Activated T-cell treated with anti-CD3 and anti-CD28 coated beads, Interleukin-2, amount 50 U/mL, for 48 hours (primary cell): ENCODE measurements at regions not wholly inside any gene's neighbourhood (a gene's known extent, or its start where the extent isn't known, plus 50 kb on each side); places are given as distances from the start of the nearest gene placed in this dataset.
"Not testable (repeated sequence)": the region's sequence is repeated elsewhere in the genome, so short reads cannot be mapped to it uniquely, and the experiment has no call there.

Source experiments
- DNase-seq, 2 experiments: peaks; one replicate each; pipeline ENCODE4 v3.0.0-alpha.2; 2020

DNA sequence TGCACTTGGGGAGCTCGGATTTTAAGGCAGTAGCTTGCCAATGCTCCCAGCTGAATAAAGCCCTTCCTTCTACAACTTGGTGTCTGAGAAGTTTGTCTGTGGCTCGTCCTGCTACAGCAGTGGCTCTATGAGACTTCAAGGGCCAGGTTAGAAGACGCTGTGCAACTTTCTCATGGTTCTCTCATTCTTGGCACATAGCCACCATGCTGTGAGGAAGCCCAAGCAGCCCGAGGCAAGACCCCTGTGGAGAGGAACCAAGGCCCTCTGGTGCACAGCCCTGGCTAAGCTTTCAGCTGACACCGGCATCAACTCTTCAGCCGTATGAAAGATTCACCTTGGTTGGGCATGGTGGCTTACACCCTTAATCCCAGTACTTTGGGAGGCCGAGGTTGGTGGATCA is 116.9 kb upstream of the EEF2KMT start:
- DNase-seq: no peak

DNA sequence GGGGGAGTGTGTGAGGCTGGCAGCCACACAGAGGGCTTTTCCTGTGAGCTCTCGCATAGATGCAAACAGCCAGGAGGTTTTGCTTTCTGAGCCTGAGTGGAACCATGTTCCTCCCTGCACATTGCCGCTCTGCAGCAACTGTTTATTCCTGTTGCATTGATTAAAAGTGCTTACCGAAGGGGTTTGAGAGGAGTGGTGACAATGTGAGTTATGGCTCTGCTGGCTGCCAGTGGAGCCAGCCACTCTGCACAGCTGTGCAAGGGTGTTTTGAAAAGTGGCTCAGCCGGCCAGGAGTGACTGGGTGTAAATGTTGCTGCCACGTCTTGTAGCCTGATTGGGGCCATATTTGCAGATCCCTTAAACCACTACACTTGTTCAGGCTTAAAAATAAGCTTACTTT is 114.9 kb upstream of the EEF2KMT start:
- DNase-seq: not testable (repeated sequence)

DNA sequence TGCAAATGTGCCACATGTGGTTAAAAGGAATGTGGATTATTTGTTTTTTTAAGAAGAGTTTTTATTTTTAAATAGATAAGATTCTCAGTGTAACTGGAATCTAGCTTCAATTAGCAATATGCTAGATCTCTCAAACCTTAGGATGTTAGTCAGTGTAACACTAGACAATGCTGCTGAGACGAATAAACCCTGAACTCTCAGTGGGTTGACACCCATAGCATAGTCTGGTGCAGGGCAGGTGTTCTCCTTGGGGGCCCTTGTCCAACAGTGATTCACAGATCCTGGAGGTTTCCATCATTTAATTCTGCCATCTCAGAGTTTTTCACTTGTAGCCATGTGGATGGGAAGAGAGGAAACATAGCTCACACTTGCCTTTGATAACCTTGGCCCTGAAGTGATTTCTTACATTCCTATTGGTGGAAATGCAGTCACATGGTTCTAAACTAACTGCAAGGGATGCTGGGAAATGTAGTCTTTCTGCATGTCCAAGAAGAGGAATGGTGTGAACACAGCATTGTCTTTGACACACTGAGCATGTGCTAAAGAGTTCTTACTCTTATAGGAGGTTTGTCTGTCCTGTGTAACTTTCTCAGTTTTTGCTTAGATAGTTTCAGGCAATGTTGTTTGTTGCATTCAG is 110.4 kb upstream of the EEF2KMT start:
- not testable (repeated sequence) for DNase-seq

GRCh38 chr16:5207001-5207523 is 109.5 kb upstream of the EEF2KMT start:
- DNase-seq: no peak

DNA sequence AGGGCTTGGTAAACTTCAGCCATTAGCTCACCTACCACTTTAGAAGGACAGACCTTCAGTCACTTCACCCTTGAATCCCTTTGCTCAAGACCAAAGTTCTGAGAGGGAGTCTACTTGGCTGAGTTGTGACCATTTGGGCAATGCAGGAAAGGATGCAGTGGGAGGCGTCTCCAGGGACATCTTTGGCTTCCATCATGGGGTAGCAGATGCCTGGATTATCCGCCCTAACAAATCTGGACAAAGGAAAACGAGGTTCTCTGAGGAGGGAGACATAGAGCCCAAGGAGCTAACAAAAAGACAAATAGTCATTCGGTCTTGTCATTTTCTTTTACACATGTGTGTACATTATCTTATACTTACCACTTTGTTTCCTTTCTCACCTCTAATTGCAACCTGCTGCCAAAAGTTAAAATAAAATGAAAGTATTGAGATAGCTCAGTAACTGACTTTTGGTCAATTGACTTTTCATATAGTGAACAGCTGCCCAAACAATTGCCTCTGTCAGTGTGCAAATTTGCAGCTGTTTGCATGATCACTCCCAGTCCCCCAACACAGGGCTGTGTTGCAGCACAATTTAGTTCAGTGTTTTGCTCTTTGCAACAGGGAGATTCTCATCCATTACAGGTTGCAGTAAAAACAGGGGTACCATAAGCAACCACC is 108.9 kb upstream of the EEF2KMT start:
- no peak for DNase-seq

- no peak for DNase-seq
These were observed 107.9 kb upstream of the EEF2KMT start for GRCh38 chr16:5205361-5206040.

DNA sequence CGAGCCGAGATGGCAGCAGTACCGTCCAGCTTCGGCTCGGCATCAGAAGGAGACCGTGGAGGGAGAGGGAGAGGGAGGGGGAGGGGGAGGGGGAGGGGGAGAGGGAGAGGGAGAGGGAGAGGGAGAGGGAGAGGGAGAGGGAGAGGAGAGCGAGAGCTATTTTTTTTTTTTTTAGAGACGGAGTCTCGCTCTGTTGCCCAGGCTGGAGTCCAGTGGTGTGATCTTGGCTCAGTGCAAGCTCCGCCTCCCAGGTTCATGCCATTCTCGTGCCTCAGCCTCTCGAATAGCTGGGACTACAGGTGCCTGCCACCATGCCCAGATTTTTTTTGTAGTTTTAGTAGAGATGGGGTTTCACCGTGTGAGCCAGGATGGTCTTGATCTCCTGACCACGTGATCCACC is 106.1 kb upstream of the EEF2KMT start:
- not testable (repeated sequence) for DNase-seq

DNA sequence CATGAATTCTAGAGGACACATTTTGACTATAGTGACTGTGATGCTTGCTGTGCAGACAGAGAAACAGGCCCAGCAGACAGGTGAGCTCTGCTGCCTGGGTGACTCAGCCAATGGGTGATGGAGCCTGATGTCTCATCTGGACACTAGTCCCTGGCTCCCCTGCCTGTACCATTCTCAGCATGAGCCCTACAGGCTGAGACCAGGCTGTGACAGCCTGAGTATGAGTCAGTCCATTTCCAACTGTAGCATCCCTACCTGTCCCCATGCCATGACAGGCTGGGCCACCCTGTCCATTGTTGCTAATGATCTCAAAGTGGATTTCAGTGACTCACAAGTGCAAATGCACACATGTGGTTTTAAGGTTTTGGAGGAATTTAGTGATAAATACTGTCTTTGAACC is 102.5 kb upstream of the EEF2KMT start:
- DNase-seq: no peak

DNA sequence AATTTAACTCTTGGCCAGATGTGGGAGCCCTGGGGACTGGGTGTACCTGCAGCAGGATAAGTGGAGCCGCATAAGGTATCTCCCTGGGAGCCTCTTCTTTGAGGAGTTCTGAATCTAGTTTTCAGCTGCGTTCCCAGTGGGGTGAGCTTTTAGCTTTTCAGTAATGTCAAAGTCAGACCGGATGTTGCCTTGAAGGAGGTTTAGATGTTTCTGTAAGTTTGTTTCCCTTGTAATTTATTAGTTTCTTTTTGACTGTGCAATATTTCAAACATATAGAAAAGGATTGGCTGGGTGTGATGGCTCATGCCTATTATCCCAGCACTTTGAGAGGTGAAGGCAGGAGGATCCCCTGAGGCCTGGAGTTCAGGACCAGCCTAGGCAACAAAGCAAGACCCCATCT is 98.6 kb upstream of the EEF2KMT start:
- DNase-seq: no peak

- no peak for DNase-seq
These were observed 96.3 kb upstream of the EEF2KMT start for GRCh38 chr16:5193861-5194260.

DNA sequence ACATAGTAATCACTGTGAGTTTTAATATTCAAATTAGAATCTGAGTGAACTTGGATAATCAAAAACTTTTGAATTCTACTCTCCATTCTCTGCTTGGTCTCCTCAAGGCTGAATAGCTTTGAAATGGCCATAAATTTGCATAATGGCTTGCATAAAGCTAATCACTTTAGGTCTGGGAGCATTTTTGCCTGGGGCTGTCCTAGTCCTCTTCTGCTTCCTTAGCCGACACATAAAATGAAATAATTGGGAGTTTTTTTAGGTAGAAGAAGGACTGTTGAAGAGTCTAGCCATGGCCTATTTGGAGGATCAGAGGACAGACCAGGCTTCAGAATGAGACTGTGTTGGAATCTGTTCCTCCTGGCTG is 91.4 kb upstream of the EEF2KMT start:
- DNase-seq: no peak

GRCh38 chr16:5188318-5188988 is 90.9 kb upstream of the EEF2KMT start:
- DNase-seq: no peak

- DNase-seq: no peak
These were observed 89.9 kb upstream of the EEF2KMT start for GRCh38 chr16:5187402-5187952.

DNA sequence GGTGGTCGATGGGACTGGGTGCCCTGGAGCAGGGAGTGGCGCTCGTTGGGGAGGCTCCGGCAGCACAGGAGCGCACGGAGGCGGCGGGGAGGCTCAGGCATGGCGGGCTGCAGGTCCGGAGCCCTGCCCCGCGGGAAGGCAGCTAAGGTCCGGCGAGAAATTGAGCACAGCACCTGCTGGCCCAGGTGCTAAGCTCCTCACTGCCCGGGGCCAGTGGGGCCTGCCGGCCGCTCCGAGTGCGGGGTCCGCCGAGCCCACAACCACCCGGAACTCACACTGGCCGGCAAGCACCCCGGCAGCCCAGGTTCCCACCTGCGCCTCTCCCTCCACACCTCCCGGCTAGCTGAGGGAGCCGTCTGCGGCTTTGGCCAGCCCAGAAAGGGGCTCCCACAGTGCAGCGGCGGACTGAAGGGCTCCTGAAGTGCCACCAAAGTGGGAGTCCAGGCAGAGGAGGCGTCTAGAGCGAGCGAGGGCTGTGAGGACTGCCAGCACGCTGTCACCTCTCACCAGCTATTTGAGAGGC is 88.8 kb upstream of the EEF2KMT start:
- no peak for DNase-seq

DNA sequence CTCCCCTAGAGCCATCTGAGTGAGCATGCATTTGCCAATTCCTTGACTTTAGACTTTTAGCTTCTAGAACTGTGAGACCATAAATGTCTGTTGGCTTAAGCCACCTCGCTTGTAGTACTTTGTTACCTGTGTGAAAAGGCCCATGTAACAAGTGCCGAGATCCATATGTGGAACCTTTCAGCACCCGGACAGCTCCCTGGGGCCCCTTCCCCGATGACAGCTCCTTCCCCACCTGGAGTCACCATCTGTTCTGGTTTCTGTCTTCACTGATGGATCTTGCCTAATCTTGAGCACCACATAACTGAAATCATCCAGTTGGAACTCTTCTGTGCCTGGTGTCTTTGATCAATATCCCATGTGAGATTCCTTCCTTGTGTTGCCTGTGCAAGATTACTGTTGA is 78.9 kb upstream of the EEF2KMT start:
- DNase-seq: no peak

DNA sequence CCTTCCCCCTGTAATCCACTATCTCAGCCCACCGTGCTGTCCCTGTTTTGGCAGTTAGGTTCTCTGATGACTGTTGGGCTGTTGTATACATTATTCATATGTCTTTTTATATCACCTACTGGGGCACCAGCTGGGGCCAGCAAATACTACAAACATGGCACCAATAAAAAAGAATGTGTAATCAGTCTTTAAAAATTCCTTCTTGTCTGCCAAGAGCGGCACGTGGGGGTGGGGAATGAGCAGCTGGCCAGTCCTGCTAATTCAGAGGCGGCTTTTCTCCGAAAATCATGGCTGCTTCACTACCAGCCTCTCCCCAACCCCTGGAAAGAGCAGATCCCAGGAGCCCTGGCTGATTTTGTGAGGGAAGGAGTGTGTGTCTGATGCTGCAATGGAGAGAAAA is 77.7 kb upstream of the EEF2KMT start:
- no peak for DNase-seq

- no peak for DNase-seq
These were observed 68.9 kb upstream of the EEF2KMT start for GRCh38 chr16:5166486-5166885.

GRCh38 chr16:5165429-5165828 is 67.8 kb upstream of the EEF2KMT start:
- not testable (repeated sequence) for DNase-seq

- not testable (repeated sequence) for DNase-seq
These were observed 65.2 kb upstream of the EEF2KMT start for GRCh38 chr16:5162801-5163200.

DNA sequence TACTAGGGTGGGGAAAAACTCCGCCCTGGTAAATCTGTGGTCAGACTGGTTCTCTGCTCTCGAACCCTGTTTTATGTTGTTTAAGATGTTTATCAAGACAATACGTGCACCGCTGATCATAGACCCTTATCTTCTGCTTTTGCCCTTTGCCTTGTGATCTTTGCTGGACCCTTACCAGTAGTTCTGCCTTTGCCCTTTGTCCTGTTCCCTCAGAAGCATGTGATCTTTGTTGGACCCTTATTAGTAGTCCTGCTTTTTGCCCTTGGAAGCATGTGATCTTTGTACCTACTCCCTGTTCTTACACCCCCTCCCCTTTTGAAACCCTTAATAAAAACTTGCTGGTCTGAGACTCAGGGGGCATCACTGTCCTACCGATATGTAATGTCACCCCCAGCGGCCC is 64.3 kb upstream of the EEF2KMT start:
- DNase-seq: not testable (repeated sequence)

GRCh38 chr16:5160010-5160409 is 62.4 kb upstream of the EEF2KMT start:
- DNase-seq: not testable (repeated sequence)

- DNase-seq: not testable (repeated sequence)
These were observed 61.9 kb upstream of the EEF2KMT start for GRCh38 chr16:5159537-5159936.

GRCh38 chr16:5158494-5158893 is 60.9 kb upstream of the EEF2KMT start:
- DNase-seq: no peak
